ENCODE measurements at regions not wholly inside any gene's neighbourhood (a gene's known extent, or its start where the extent isn't known, plus 50 kb on each side); places are given as distances from the start of the nearest gene placed in this dataset.
A peak's percentile ranks its signal among the peaks of the same experiment; 100 is the strongest.

GRCh38 chr5:5986492-5987178 lies 391.7 kb downstream of the MED10 start:
- Histone ChIP-seq H3K36me3 (no peaks in the 10 kb centered on the region), H3K4me1 (no peaks in the 10 kb centered on the region), H3K27ac (no peak overlapping the region), H3K4me3 (no peak overlapping the region), H3K27me3 (no peaks in the 10 kb centered on the region), H3K9me3 (no peaks in the 10 kb centered on the region)
- ATAC-seq (no peak), DNase-seq (no peak)
- intact Hi-C loops (cut with DNase I): no loop called here
- TF ChIP-seq CTCF (IDR thresholded peaks at IDR 0.05): no peak

GRCh38 chr5:5985332-5985731 lies 393.0 kb downstream of the MED10 start:
- Histone ChIP-seq H3K36me3 (no peaks in the 10 kb centered on the region), H3K9me3 (no peaks in the 10 kb centered on the region), H3K27ac (no peak overlapping the region), H3K4me1 (no peaks in the 10 kb centered on the region), H3K4me3 (no peak overlapping the region), H3K27me3 (no peaks in the 10 kb centered on the region)
- no peak for TF ChIP-seq CTCF (IDR thresholded peaks at IDR 0.05)
- ATAC-seq: no peak
- intact Hi-C loops (cut with DNase I): no loop called here
- DNase-seq: no peak

- peak; percentile 43 for ATAC-seq
These were observed 394.9 kb downstream of the MED10 start for GRCh38 chr5:5983261-5983980.

GRCh38 chr5:5981562-5981961 lies 396.8 kb downstream of the MED10 start:
- intact Hi-C loops (cut with DNase I): no loop called here
- Histone ChIP-seq H3K27me3 (no peaks in the 10 kb centered on the region), H3K36me3 (no peaks in the 10 kb centered on the region), H3K27ac (no peak overlapping the region), H3K4me1 (no peaks in the 10 kb centered on the region), H3K9me3 (no peaks in the 10 kb centered on the region), H3K4me3 (no peak overlapping the region)
- no peak for DNase-seq
- TF ChIP-seq CTCF (IDR thresholded peaks at IDR 0.05): no peak
- ATAC-seq: no peak

More at GRCh38 chr5:5983261-5983980, 394.9 kb downstream of the MED10 start:
- no peak overlapping the region for H3K4me3 ChIP-seq
- no peaks in the 10 kb centered on the region for H3K9me3 ChIP-seq
- no peak for DNase-seq
- no peak overlapping the region for H3K27ac ChIP-seq
- H3K4me1 ChIP-seq: no peaks in the 10 kb centered on the region
- H3K27me3 ChIP-seq: no peaks in the 10 kb centered on the region
- TF ChIP-seq CTCF (IDR thresholded peaks at IDR 0.05): no peak
- H3K36me3 ChIP-seq: no peaks in the 10 kb centered on the region
- intact Hi-C loops (cut with DNase I): no loop called here

GRCh38 chr5:5980538-5980895 lies 397.8 kb downstream of the MED10 start:
- no peaks in the 10 kb centered on the region for H3K9me3 ChIP-seq
- intact Hi-C loops (cut with DNase I): no loop called here
- ATAC-seq: no peak
- H3K4me1 ChIP-seq: no peaks in the 10 kb centered on the region
- no peak for TF ChIP-seq CTCF (IDR thresholded peaks at IDR 0.05)
- H3K36me3 ChIP-seq: no peaks in the 10 kb centered on the region
- no peak for DNase-seq
- H3K27ac ChIP-seq: no peak overlapping the region
- no peaks in the 10 kb centered on the region for H3K27me3 ChIP-seq
- no peak overlapping the region for H3K4me3 ChIP-seq
